ENCODE measurements at regions not wholly inside any gene's neighbourhood (a gene's known extent, or its start where the extent isn't known, plus 50 kb on each side); places are given as distances from the start of the nearest gene placed in this dataset.

GRCh38 chr7:21051865-21052264 is 265.2 kb upstream of the SP8 start:
- no peak overlapping the region for H3K4me3 ChIP-seq (ENCODE audit: low read length)
- H3K36me3 ChIP-seq (replicated peaks; ENCODE audit: insufficient read depth, low read length), result no peaks in the 10 kb centered on the region
- no peaks in the 10 kb centered on the region for H3K27me3 ChIP-seq (replicated peaks; ENCODE audit: insufficient read depth, low read length)
- H4K20me1 ChIP-seq (ENCODE audit: insufficient read depth, low read length), result no peaks in the 10 kb centered on the region
- H2AFZ ChIP-seq (ENCODE audit: low read length), result no peak overlapping the region
- no peaks in the 10 kb centered on the region for H3F3A ChIP-seq (ENCODE audit: insufficient read depth, low read length)
- no peak overlapping the region for H3K27ac ChIP-seq (ENCODE audit: low read length)
- TF ChIP-seq, protein P1, sequence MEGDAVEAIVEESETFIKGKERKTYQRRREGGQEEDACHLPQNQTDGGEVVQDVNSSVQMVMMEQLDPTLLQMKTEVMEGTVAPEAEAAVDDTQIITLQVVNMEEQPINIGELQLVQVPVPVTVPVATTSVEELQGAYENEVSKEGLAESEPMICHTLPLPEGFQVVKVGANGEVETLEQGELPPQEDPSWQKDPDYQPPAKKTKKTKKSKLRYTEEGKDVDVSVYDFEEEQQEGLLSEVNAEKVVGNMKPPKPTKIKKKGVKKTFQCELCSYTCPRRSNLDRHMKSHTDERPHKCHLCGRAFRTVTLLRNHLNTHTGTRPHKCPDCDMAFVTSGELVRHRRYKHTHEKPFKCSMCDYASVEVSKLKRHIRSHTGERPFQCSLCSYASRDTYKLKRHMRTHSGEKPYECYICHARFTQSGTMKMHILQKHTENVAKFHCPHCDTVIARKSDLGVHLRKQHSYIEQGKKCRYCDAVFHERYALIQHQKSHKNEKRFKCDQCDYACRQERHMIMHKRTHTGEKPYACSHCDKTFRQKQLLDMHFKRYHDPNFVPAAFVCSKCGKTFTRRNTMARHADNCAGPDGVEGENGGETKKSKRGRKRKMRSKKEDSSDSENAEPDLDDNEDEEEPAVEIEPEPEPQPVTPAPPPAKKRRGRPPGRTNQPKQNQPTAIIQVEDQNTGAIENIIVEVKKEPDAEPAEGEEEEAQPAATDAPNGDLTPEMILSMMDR (IDR thresholded peaks at IDR 0.05; ENCODE audit: low read length), result no peak
- TF ChIP-seq EZH2 (optimal IDR thresholded peaks at IDR 0.05; ENCODE audit: low read depth, low read length) (no peak), EZH2phosphoT487 (IDR thresholded peaks at IDR 0.05; ENCODE audit: low read length) (no peak)
- H3K4me2 ChIP-seq (ENCODE audit: low read depth, low read length), result no peak overlapping the region
- DNase-seq, result no peak
- H3K9me3 ChIP-seq (replicated peaks; ENCODE audit: insufficient read depth, low read length), result no peaks in the 10 kb centered on the region
- no peaks in the 10 kb centered on the region for H3K9me2 ChIP-seq (replicated peaks; ENCODE audit: insufficient read depth, low read length)
- no peaks in the 10 kb centered on the region for H3K79me2 ChIP-seq (ENCODE audit: low read length)
- no peak overlapping the region for H3K9ac ChIP-seq (ENCODE audit: low read length)
- H3K4me1 ChIP-seq (ENCODE audit: low read length), result no peaks in the 10 kb centered on the region

DNA sequence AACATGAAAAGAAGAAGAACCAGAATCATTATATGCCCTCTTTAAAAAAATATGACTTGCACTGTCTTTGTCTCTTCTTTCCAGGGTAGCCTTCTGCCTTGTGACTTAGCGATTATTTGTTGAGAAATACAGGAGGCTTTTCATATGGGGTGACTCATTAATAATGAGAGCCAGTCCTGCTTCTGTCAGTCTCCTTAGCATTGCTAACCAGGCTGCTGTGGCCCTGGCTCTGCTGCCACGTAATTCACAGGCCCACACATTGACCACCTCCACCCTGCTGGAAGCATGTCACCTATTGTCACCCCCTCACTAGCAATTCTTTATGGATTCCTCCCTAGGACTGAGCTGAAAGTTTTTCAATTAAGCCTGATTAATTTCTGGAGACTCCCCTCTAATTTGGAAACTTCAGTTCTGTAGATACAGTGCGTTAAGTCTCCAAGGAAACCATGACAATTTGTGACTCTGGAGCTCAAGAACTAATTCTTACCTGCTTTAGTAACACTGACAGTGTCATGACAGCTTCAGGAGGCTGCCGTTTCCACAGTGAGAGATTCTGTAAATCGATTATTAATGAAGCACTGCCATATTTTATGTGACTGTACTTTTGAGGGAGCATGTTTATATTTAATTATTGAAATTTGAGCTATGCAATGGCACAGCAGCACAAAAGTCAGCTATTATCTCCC is 267.9 kb upstream of the SP8 start:
- DNase-seq, result no peak
- Histone ChIP-seq H3K4me3 (ENCODE audit: low read length) (no peak overlapping the region), H3K4me2 (ENCODE audit: low read depth, low read length) (no peak overlapping the region), H4K20me1 (ENCODE audit: insufficient read depth, low read length) (no peaks in the 10 kb centered on the region), H3K36me3 (replicated peaks; ENCODE audit: insufficient read depth, low read length) (no peaks in the 10 kb centered on the region), H3K27me3 (replicated peaks; ENCODE audit: insufficient read depth, low read length) (no peaks in the 10 kb centered on the region), H3K9ac (ENCODE audit: low read length) (no peak overlapping the region), H2AFZ (ENCODE audit: low read length) (no peak overlapping the region), H3K27ac (ENCODE audit: low read length) (no peak overlapping the region), H3K9me2 (replicated peaks; ENCODE audit: insufficient read depth, low read length) (no peaks in the 10 kb centered on the region), H3F3A (ENCODE audit: insufficient read depth, low read length) (no peaks in the 10 kb centered on the region), H3K79me2 (ENCODE audit: low read length) (no peaks in the 10 kb centered on the region), H3K9me3 (replicated peaks; ENCODE audit: insufficient read depth, low read length) (no peaks in the 10 kb centered on the region), H3K4me1 (ENCODE audit: low read length) (no peaks in the 10 kb centered on the region)
- TF ChIP-seq, protein P1 (IDR thresholded peaks at IDR 0.05; ENCODE audit: low read length), result no peak
- TF ChIP-seq EZH2phosphoT487 (IDR thresholded peaks at IDR 0.05; ENCODE audit: low read length) (no peak), EZH2 (optimal IDR thresholded peaks at IDR 0.05; ENCODE audit: low read depth, low read length) (no peak)

DNA sequence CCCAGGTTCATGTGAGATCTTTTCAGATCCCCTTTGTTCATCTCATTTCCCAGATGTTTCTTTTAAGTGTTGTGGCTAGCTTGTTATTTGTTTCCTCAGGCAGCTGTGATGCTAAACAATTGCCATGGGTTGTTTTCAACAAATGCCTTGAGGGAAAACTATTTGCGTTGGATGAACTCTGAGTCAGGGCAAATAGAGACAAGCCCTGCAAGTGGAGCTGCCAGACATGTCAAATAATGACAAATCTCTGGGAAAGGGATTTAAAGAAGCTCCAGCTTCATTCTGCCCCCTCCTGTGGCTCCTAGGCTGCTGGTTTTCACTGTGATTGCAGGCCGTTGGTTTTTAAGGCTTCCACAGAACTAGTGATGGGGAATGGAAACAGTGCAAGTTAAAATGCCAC is 272.4 kb upstream of the SP8 start:
- no peak for DNase-seq
- TF ChIP-seq EZH2 (optimal IDR thresholded peaks at IDR 0.05; ENCODE audit: low read depth, low read length), result no peak
- no peak for TF ChIP-seq EZH2phosphoT487 (IDR thresholded peaks at IDR 0.05; ENCODE audit: low read length)
- TF ChIP-seq, protein P1 (IDR thresholded peaks at IDR 0.05; ENCODE audit: low read length), result no peak
- H3F3A ChIP-seq (ENCODE audit: insufficient read depth, low read length), result no peaks in the 10 kb centered on the region
- H3K4me1 ChIP-seq (ENCODE audit: low read length), result no peaks in the 10 kb centered on the region
- no peaks in the 10 kb centered on the region for H3K9me2 ChIP-seq (replicated peaks; ENCODE audit: insufficient read depth, low read length)
- no peaks in the 10 kb centered on the region for H3K36me3 ChIP-seq (replicated peaks; ENCODE audit: insufficient read depth, low read length)
- no peak overlapping the region for H3K9ac ChIP-seq (ENCODE audit: low read length)
- H3K4me3 ChIP-seq (ENCODE audit: low read length), result no peak overlapping the region
- H2AFZ ChIP-seq (ENCODE audit: low read length), result no peak overlapping the region
- no peaks in the 10 kb centered on the region for H4K20me1 ChIP-seq (ENCODE audit: insufficient read depth, low read length)
- H3K4me2 ChIP-seq (ENCODE audit: low read depth, low read length), result no peak overlapping the region
- no peaks in the 10 kb centered on the region for H3K79me2 ChIP-seq (ENCODE audit: low read length)
- no peaks in the 10 kb centered on the region for H3K27me3 ChIP-seq (replicated peaks; ENCODE audit: insufficient read depth, low read length)
- H3K9me3 ChIP-seq (replicated peaks; ENCODE audit: insufficient read depth, low read length), result no peaks in the 10 kb centered on the region
- no peak overlapping the region for H3K27ac ChIP-seq (ENCODE audit: low read length)

Measured in MM.1S (cell line).